ENCODE measurements at regions not wholly inside any gene's neighbourhood (a gene's known extent, or its start where the extent isn't known, plus 50 kb on each side); places are given as distances from the start of the nearest gene placed in this dataset.

GRCh38 chr9:110008663-110009062 lies 199.3 kb downstream of the C9orf152 start:
- Histone ChIP-seq H3K27me3 (ENCODE audit: insufficient read depth, low read length, poor library complexity) (no peaks in the 10 kb centered on the region), H3K79me2 (ENCODE audit: insufficient read depth, low read length) (no peaks in the 10 kb centered on the region), H3K9ac (ENCODE audit: low read depth, low read length) (no peak overlapping the region), H3K36me3 (ENCODE audit: insufficient read depth, low read length) (no peaks in the 10 kb centered on the region), H3K9me3 (ENCODE audit: insufficient read depth, low read length, severe bottlenecking) (no peaks in the 10 kb centered on the region), H3K4me1 (ENCODE audit: insufficient read depth, low read length) (no peaks in the 10 kb centered on the region), H3K4me2 (ENCODE audit: insufficient read depth, low read length) (no peak overlapping the region), H4K20me1 (ENCODE audit: insufficient read depth, low read length) (no peaks in the 10 kb centered on the region), H2AFZ (ENCODE audit: low read depth, low read length) (no peak overlapping the region), H3K27ac (ENCODE audit: low read length) (no peak overlapping the region), H3K4me3 (ENCODE audit: low read depth in 1 of 2, low read length in 2 of 2) (no peak overlapping the region)
- TF ChIP-seq CTCF (IDR thresholded peaks at IDR 0.05; ENCODE audit: borderline replicate concordance, extremely low read depth, low read length, poor library complexity, severe bottlenecking) (no peak), EZH2 (IDR thresholded peaks at IDR 0.05; ENCODE audit: borderline replicate concordance, low read depth, low read length, severe bottlenecking) (no peak)
- no peak for ATAC-seq (ENCODE audit: insufficient read depth, low read depth)
- no peak for DNase-seq

- H3K36me3 ChIP-seq (ENCODE audit: insufficient read depth, low read length), result no peaks in the 10 kb centered on the region
- ATAC-seq (ENCODE audit: insufficient read depth, low read depth), result no peak
- DNase-seq, result no peak
- no peak overlapping the region for H3K27ac ChIP-seq (ENCODE audit: low read length)
- no peaks in the 10 kb centered on the region for H3K9me3 ChIP-seq (ENCODE audit: insufficient read depth, low read length, severe bottlenecking)
- no peaks in the 10 kb centered on the region for H4K20me1 ChIP-seq (ENCODE audit: insufficient read depth, low read length)
- no peak overlapping the region for H3K4me3 ChIP-seq (ENCODE audit: low read depth in 1 of 2, low read length in 2 of 2)
- TF ChIP-seq EZH2 (IDR thresholded peaks at IDR 0.05; ENCODE audit: borderline replicate concordance, low read depth, low read length, severe bottlenecking), result no peak
- TF ChIP-seq CTCF (IDR thresholded peaks at IDR 0.05; ENCODE audit: borderline replicate concordance, extremely low read depth, low read length, poor library complexity, severe bottlenecking), result no peak
- H3K27me3 ChIP-seq (ENCODE audit: insufficient read depth, low read length, poor library complexity), result no peaks in the 10 kb centered on the region
- H3K79me2 ChIP-seq (ENCODE audit: insufficient read depth, low read length), result no peaks in the 10 kb centered on the region
- H2AFZ ChIP-seq (ENCODE audit: low read depth, low read length), result no peak overlapping the region
- H3K4me1 ChIP-seq (ENCODE audit: insufficient read depth, low read length), result no peaks in the 10 kb centered on the region
- no peak overlapping the region for H3K9ac ChIP-seq (ENCODE audit: low read depth, low read length)
- H3K4me2 ChIP-seq (ENCODE audit: insufficient read depth, low read length), result no peak overlapping the region
Observed at GRCh38 chr9:110011628-110012320, 196.2 kb downstream of the C9orf152 start.

GRCh38 chr9:110013064-110013463 lies 194.9 kb downstream of the C9orf152 start:
- no peak overlapping the region for H3K4me3 ChIP-seq (ENCODE audit: low read depth in 1 of 2, low read length in 2 of 2)
- H4K20me1 ChIP-seq (ENCODE audit: insufficient read depth, low read length), result no peaks in the 10 kb centered on the region
- H3K4me2 ChIP-seq (ENCODE audit: insufficient read depth, low read length), result no peak overlapping the region
- no peaks in the 10 kb centered on the region for H3K4me1 ChIP-seq (ENCODE audit: insufficient read depth, low read length)
- H3K9ac ChIP-seq (ENCODE audit: low read depth, low read length), result no peak overlapping the region
- no peaks in the 10 kb centered on the region for H3K9me3 ChIP-seq (ENCODE audit: insufficient read depth, low read length, severe bottlenecking)
- H3K36me3 ChIP-seq (ENCODE audit: insufficient read depth, low read length), result no peaks in the 10 kb centered on the region
- no peaks in the 10 kb centered on the region for H3K27me3 ChIP-seq (ENCODE audit: insufficient read depth, low read length, poor library complexity)
- DNase-seq (no peak), ATAC-seq (ENCODE audit: insufficient read depth, low read depth) (no peak)
- H2AFZ ChIP-seq (ENCODE audit: low read depth, low read length), result no peak overlapping the region
- no peaks in the 10 kb centered on the region for H3K79me2 ChIP-seq (ENCODE audit: insufficient read depth, low read length)
- no peak overlapping the region for H3K27ac ChIP-seq (ENCODE audit: low read length)
- TF ChIP-seq CTCF (IDR thresholded peaks at IDR 0.05; ENCODE audit: borderline replicate concordance, extremely low read depth, low read length, poor library complexity, severe bottlenecking), result no peak
- no peak for TF ChIP-seq EZH2 (IDR thresholded peaks at IDR 0.05; ENCODE audit: borderline replicate concordance, low read depth, low read length, severe bottlenecking)

Data from DND-41 (cell line).